HEK293T (cell line): ENCODE measurements at regions not wholly inside any gene's neighbourhood (a gene's known extent, or its start where the extent isn't known, plus 50 kb on each side); places are given as distances from the start of the nearest gene placed in this dataset.

Source experiments
- ELF4 ChIP-seq: fragments of 450-650 bp; IDR thresholded peaks from 2 replicates; pipeline ENCODE4 v1.6.1; 2017; ENCODE audit warnings: antibody characterized with exemption
- FOXA1 ChIP-seq: fragments of 450-650 bp; IDR thresholded peaks from 2 replicates; pipeline ENCODE4 v1.6.1; 2016; ENCODE audit warnings: mild to moderate bottlenecking
- FOXK2 ChIP-seq: fragments of 450-650 bp; IDR thresholded peaks from 2 replicates; pipeline ENCODE4 v1.6.1; 2016; ENCODE audit warnings: mild to moderate bottlenecking
- HDGF ChIP-seq: fragments of 450-650 bp; IDR thresholded peaks from 2 replicates; pipeline ENCODE4 v1.6.1; 2017; ENCODE audit warnings: antibody characterized with exemption, borderline replicate concordance
- LEF1 ChIP-seq: fragments of 450-650 bp; IDR thresholded peaks from 2 replicates; pipeline ENCODE4 v1.6.1; 2017; ENCODE audit warnings: mild to moderate bottlenecking, borderline replicate concordance
- NFRKB ChIP-seq: fragments of 450-650 bp; IDR thresholded peaks from 2 replicates; pipeline ENCODE4 v1.6.1; 2016; ENCODE audit warnings: mild to moderate bottlenecking, moderate library complexity
- SUZ12 ChIP-seq: fragments of 450-650 bp; IDR thresholded peaks from 2 replicates; pipeline ENCODE4 v1.6.1; 2016; ENCODE audit warnings: mild to moderate bottlenecking
- ZNF384 ChIP-seq: fragments of 450-650 bp; IDR thresholded peaks from 2 replicates; pipeline ENCODE4 v1.6.1; 2016

GRCh38 chr13:34883396-34883795 is 58.7 kb upstream of the NBEA start:
- TF ChIP-seq ZNF384 (no peak), ELF4 (no peak), LEF1 (no peak), FOXA1 (no peak), FOXK2 (no peak), HDGF (no peak), SUZ12 (no peak), NFRKB (no peak)
